ENCODE measurements at regions not wholly inside any gene's neighbourhood (a gene's known extent, or its start where the extent isn't known, plus 50 kb on each side); places are given as distances from the start of the nearest gene placed in this dataset.

DNA sequence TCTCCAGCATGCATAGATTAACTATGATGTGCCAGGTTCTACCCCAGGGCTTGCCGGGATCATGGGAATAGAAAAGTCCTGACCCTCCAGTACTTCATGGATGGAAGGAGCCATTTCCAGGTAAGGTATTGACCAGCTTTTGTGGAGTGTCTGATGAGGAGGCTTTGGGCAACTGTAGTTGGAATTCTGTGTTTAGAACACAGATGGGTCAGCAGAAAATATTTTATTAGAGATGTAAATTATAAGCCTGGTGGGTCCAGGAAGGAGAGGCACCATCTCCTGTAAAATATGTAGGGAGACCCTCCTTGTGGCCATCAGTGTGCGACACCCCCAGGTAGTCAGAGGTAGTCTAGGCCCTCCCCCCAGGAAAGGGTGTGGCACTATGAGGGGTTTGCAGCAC, 156.2 kb downstream of the IRX1 start:
- TF ChIP-seq, protein P1, sequence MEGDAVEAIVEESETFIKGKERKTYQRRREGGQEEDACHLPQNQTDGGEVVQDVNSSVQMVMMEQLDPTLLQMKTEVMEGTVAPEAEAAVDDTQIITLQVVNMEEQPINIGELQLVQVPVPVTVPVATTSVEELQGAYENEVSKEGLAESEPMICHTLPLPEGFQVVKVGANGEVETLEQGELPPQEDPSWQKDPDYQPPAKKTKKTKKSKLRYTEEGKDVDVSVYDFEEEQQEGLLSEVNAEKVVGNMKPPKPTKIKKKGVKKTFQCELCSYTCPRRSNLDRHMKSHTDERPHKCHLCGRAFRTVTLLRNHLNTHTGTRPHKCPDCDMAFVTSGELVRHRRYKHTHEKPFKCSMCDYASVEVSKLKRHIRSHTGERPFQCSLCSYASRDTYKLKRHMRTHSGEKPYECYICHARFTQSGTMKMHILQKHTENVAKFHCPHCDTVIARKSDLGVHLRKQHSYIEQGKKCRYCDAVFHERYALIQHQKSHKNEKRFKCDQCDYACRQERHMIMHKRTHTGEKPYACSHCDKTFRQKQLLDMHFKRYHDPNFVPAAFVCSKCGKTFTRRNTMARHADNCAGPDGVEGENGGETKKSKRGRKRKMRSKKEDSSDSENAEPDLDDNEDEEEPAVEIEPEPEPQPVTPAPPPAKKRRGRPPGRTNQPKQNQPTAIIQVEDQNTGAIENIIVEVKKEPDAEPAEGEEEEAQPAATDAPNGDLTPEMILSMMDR (IDR thresholded peaks at IDR 0.05) = no peak
- no peak for TF ChIP-seq POLR2A (IDR thresholded peaks at IDR 0.05)
